ENCODE measurements at regions not wholly inside any gene's neighbourhood (a gene's known extent, or its start where the extent isn't known, plus 50 kb on each side); places are given as distances from the start of the nearest gene placed in this dataset.

DNA sequence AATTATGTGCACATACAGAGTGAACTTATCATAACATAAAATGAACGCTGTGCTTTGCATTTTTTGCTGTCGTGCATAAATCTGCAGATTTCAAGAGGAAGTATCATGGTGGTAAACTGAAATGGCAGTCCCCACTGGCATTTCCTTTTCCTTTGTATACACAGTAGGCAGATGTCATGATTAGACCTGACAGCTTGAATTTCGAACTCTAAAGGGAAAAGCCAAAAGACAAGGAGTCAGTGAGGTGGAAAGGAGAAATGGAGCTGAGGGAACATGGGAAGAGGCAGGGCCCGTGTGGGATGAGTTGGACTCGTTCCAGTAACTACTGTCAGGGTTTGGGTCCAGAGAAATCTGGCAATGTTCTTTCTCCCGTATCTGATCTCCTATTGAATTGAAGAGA is 454.1 kb upstream of the SGCG start:
- Histone ChIP-seq H3K36me3 (ENCODE audit: insufficient read depth, low read length) (no peaks in the 10 kb centered on the region), H3K27me3 (ENCODE audit: insufficient read depth, low read length, poor library complexity, severe bottlenecking) (no peaks in the 10 kb centered on the region), H3K4me2 (ENCODE audit: low read depth, low read length, poor library complexity, severe bottlenecking) (no peak overlapping the region), H4K20me1 (ENCODE audit: insufficient read depth, low read length, poor library complexity, severe bottlenecking) (no peaks in the 10 kb centered on the region), H3K9ac (ENCODE audit: low read depth, low read length, poor library complexity, severe bottlenecking) (no peak overlapping the region), H3K9me3 (ENCODE audit: insufficient read depth, low read depth, low read length) (no peaks in the 10 kb centered on the region), H3K9me2 (replicated peaks; ENCODE audit: low read depth, low read length) (no peaks in the 10 kb centered on the region), H3K4me3 (ENCODE audit: low read length, poor library complexity, severe bottlenecking) (no peak overlapping the region), H3F3A (ENCODE audit: low read depth) (no peaks in the 10 kb centered on the region), H3K79me2 (ENCODE audit: insufficient read depth, low read length) (no peaks in the 10 kb centered on the region), H2AFZ (ENCODE audit: low read length) (no peak overlapping the region), H3K4me1 (ENCODE audit: insufficient read depth, low read length, poor library complexity, severe bottlenecking) (no peaks in the 10 kb centered on the region)
- TF ChIP-seq EZH2phosphoT487 (IDR thresholded peaks at IDR 0.05; ENCODE audit: borderline replicate concordance): no peak
- TF ChIP-seq, protein P1, sequence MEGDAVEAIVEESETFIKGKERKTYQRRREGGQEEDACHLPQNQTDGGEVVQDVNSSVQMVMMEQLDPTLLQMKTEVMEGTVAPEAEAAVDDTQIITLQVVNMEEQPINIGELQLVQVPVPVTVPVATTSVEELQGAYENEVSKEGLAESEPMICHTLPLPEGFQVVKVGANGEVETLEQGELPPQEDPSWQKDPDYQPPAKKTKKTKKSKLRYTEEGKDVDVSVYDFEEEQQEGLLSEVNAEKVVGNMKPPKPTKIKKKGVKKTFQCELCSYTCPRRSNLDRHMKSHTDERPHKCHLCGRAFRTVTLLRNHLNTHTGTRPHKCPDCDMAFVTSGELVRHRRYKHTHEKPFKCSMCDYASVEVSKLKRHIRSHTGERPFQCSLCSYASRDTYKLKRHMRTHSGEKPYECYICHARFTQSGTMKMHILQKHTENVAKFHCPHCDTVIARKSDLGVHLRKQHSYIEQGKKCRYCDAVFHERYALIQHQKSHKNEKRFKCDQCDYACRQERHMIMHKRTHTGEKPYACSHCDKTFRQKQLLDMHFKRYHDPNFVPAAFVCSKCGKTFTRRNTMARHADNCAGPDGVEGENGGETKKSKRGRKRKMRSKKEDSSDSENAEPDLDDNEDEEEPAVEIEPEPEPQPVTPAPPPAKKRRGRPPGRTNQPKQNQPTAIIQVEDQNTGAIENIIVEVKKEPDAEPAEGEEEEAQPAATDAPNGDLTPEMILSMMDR (conservative IDR thresholded peaks at IDR 0.05; ENCODE audit: low read length): no peak

DNA sequence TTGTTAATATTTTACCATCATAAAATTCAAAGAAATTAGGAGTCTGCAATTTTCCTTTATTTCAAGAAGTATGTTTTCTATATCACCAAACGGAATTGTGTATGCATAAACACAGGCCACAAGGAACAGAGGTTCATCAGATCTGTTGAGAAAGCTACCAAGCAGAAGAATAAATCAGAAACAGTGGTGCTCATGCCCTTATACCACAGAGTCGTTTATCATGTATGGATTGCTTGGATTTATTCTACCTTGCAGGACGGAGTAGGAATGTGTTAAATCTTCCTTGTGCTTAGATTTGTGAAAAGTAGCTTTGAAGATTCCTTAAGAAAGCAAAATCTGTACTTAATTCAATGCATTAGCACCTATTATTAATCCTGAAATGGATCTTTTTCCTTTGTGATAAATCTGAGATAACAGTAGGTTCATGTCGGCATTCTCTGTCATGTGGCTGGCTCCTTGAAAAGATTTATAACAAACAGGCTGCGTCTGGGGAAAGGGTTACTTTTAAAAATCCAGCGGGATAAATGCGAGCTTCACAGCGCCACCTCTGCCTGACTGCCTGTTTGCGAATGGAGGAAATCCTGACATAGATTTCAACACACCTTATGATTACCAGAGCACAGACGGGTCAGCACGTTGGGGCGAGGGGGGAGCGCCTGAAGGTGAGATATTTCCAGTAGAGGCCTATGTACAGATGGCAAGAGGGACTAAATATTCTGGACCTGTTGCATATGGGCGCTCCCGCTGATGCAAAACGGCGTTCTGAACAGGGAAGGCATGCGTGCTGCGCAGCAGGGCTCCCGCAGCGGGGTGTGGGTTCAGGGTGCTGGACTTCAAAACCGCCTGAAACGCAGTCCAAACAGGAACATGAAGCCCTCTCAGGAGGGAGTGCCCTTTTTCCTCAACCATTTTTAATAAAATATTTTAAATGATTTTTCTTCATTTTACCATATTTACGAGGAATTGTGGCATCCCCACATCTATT is 445.5 kb upstream of the SGCG start:
- H3K4me2 ChIP-seq (ENCODE audit: low read depth, low read length, poor library complexity, severe bottlenecking): no peak overlapping the region
- H3K9ac ChIP-seq (ENCODE audit: low read depth, low read length, poor library complexity, severe bottlenecking): no peak overlapping the region
- no peaks in the 10 kb centered on the region for H4K20me1 ChIP-seq (ENCODE audit: insufficient read depth, low read length, poor library complexity, severe bottlenecking)
- no peaks in the 10 kb centered on the region for H3K27me3 ChIP-seq (ENCODE audit: insufficient read depth, low read length, poor library complexity, severe bottlenecking)
- no peaks in the 10 kb centered on the region for H3K9me3 ChIP-seq (ENCODE audit: insufficient read depth, low read depth, low read length)
- H3K9me2 ChIP-seq (replicated peaks; ENCODE audit: low read depth, low read length): no peaks in the 10 kb centered on the region
- no peaks in the 10 kb centered on the region for H3K79me2 ChIP-seq (ENCODE audit: insufficient read depth, low read length)
- no peak overlapping the region for H2AFZ ChIP-seq (ENCODE audit: low read length)
- no peaks in the 10 kb centered on the region for H3F3A ChIP-seq (ENCODE audit: low read depth)
- H3K36me3 ChIP-seq (ENCODE audit: insufficient read depth, low read length): no peaks in the 10 kb centered on the region
- TF ChIP-seq, protein P1 (conservative IDR thresholded peaks at IDR 0.05; ENCODE audit: low read length): no peak
- no peak for TF ChIP-seq EZH2phosphoT487 (IDR thresholded peaks at IDR 0.05; ENCODE audit: borderline replicate concordance)
- no peaks in the 10 kb centered on the region for H3K4me1 ChIP-seq (ENCODE audit: insufficient read depth, low read length, poor library complexity, severe bottlenecking)
- no peak overlapping the region for H3K4me3 ChIP-seq (ENCODE audit: low read length, poor library complexity, severe bottlenecking)

DNA sequence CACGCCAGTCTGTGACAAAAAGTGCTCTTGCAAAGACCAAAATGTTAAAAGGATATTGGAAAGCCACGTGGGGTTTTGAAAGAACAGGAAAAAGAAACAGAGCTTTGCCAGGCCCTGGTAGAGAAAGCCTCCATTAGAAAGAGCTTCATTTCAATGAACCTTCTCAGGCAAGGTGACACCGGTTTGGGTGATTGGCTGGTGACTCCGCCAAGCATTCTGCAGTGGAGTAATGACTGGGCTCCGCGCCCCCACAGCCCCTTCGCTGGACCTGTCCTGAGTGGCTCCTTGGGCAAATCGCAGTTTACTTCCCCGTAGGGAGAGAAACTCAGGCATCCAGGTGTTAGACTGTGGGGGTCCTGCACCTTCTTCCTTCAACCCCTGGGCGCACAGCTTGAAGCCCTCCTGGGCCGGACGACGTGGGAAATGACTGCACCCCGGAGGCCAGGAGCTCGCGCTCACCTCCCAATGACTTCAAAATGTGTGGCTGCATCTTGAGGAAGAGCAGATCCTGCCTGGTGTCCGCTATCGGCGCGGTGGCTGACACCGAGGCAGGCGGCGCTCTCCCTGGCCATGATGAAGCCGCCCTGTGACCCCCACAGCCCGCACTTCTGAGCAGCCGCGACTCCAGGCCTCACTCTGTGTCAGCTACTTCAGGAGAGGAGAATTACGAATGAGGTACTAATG is 444.6 kb upstream of the SGCG start:
- Histone ChIP-seq H3K4me1 (ENCODE audit: insufficient read depth, low read length, poor library complexity, severe bottlenecking) (no peaks in the 10 kb centered on the region), H3K4me3 (ENCODE audit: low read length, poor library complexity, severe bottlenecking) (no peak overlapping the region), H4K20me1 (ENCODE audit: insufficient read depth, low read length, poor library complexity, severe bottlenecking) (no peaks in the 10 kb centered on the region), H3F3A (ENCODE audit: low read depth) (no peaks in the 10 kb centered on the region), H3K9me3 (ENCODE audit: insufficient read depth, low read depth, low read length) (no peaks in the 10 kb centered on the region), H3K9me2 (replicated peaks; ENCODE audit: low read depth, low read length) (no peaks in the 10 kb centered on the region), H3K36me3 (ENCODE audit: insufficient read depth, low read length) (no peaks in the 10 kb centered on the region), H3K27me3 (ENCODE audit: insufficient read depth, low read length, poor library complexity, severe bottlenecking) (no peaks in the 10 kb centered on the region), H3K9ac (ENCODE audit: low read depth, low read length, poor library complexity, severe bottlenecking) (no peak overlapping the region), H3K4me2 (ENCODE audit: low read depth, low read length, poor library complexity, severe bottlenecking) (no peak overlapping the region), H2AFZ (ENCODE audit: low read length) (no peak overlapping the region), H3K79me2 (ENCODE audit: insufficient read depth, low read length) (no peaks in the 10 kb centered on the region)
- TF ChIP-seq EZH2phosphoT487 (IDR thresholded peaks at IDR 0.05; ENCODE audit: borderline replicate concordance): no peak
- TF ChIP-seq, protein P1 (conservative IDR thresholded peaks at IDR 0.05; ENCODE audit: low read length): no peak
